ENCODE measurements at regions not wholly inside any gene's neighbourhood (a gene's known extent, or its start where the extent isn't known, plus 50 kb on each side); places are given as distances from the start of the nearest gene placed in this dataset.

- TF ChIP-seq CHD2 (IDR thresholded peaks at IDR 0.05; ENCODE audit: low read length, partially characterized antibody) (no peak), NFIC (IDR thresholded peaks at IDR 0.05; ENCODE audit: borderline replicate concordance) (no peak), FOXJ3 (CRISPR knock-in tag; IDR thresholded peaks at IDR 0.05) (no peak), POLR2AphosphoS5 (IDR thresholded peaks at IDR 0.05; ENCODE audit: low read depth, low read length) (no peak)
- TF ChIP-seq, protein P1, sequence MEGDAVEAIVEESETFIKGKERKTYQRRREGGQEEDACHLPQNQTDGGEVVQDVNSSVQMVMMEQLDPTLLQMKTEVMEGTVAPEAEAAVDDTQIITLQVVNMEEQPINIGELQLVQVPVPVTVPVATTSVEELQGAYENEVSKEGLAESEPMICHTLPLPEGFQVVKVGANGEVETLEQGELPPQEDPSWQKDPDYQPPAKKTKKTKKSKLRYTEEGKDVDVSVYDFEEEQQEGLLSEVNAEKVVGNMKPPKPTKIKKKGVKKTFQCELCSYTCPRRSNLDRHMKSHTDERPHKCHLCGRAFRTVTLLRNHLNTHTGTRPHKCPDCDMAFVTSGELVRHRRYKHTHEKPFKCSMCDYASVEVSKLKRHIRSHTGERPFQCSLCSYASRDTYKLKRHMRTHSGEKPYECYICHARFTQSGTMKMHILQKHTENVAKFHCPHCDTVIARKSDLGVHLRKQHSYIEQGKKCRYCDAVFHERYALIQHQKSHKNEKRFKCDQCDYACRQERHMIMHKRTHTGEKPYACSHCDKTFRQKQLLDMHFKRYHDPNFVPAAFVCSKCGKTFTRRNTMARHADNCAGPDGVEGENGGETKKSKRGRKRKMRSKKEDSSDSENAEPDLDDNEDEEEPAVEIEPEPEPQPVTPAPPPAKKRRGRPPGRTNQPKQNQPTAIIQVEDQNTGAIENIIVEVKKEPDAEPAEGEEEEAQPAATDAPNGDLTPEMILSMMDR (IDR thresholded peaks at IDR 0.05), result no peak
Measured at GRCh38 chr4:28443371-28443770, 1582.7 kb downstream of the STIM2 start.

Measured in SK-N-SH (cell line).